GM18909 (cell line): ENCODE measurements at regions not wholly inside any gene's neighbourhood (a gene's known extent, or its start where the extent isn't known, plus 50 kb on each side); places are given as distances from the start of the nearest gene placed in this dataset.

Experiments
- ATAC-seq: cut with Tn5 transposase; IDR thresholded peaks from one replicate; pipeline ENCODE4 v1.9.1; 2021; ENCODE audit warnings: mild to moderate bottlenecking; ENCODE audit not compliant: unreplicated experiment, poor library complexity

- ATAC-seq, result no peak
Measured at GRCh38 chr6:18746727-18747126, 359.6 kb downstream of the RNF144B start.

GRCh38 chr6:18748314-18748713 is 361.2 kb downstream of the RNF144B start:
- ATAC-seq, result no peak

- ATAC-seq, result no peak
Measured at GRCh38 chr6:18752278-18753068, 365.3 kb downstream of the RNF144B start.

DNA sequence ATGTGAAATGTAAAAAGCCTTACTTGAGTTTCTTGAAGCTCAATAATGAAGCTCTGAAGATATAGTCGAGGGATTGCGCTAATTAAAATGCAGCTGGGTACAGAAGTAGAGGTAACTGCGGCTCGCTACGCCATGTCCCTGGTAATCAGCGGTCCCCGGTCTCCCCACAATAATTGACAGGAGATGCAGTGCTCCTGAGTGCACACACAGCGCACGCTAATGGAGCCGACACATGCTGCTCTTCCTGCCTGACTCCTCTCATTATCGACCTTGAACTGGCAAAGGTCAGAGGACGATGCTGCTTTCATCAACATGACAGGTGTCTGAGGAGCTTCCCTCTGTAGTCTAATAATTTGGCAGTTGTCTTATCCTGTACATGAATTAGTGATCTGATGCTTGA is 365.9 kb downstream of the RNF144B start:
- no peak for ATAC-seq

DNA sequence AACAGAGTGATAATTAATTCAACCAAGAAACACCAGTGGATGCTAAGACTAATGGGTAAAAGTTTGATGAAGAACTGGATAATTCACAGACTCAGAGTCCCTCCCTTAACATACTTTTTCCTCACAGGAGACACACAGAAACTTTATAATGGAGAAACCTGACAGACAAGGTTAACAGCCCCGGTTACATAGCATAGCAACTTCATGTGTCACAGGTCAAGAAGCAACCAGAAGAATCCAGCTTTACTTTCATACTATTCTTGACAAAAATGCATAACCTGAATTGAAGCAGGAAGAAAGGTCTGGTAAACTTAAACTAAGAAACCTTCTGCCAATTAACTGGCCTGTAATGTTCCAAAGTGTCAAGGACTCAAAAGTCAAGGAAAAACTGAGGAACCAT is 375.9 kb downstream of the RNF144B start:
- ATAC-seq, result no peak

GRCh38 chr6:18784794-18785193 is 397.6 kb downstream of the RNF144B start:
- ATAC-seq, result no peak

- no peak for ATAC-seq
Measured at GRCh38 chr6:18785810-18786490, 398.8 kb downstream of the RNF144B start.

DNA sequence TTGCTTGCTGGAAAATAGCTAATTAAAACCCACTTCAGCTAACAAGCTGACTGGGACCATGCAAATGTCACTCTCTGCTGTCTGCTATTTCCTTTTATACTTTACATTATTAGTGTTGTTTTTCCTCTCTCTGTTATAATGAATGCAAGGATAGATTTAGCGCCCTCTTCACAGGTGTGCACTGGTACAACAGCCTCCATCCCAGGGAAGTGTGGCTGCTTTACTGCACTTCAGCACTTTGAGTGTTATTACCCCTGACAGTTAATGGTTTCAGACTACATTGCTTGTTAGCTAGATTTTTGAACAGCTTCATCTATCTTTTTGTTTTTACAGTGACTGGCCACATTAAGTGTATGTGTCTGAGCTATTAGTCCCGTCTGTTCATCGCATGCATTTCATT is 405.7 kb downstream of the RNF144B start:
- no peak for ATAC-seq

DNA sequence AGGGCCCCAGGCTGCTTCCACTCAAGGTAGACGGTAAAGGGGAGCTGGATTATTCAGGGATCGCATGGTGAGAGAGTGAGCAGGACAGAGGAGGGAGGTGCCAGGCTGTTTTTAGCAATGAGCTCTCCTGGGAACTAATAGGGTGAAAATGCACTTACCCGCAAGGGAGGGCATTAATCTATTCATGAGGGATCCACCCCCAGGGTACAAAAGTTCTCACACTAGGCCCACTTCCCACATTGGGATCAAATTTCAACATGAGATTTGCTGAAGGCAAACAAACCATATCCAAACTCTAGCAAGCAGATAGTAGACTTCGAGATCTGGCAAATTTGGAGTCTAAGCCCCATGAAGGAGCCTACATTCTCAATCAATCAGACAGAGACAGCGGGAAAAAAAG is 408.6 kb downstream of the RNF144B start:
- no peak for ATAC-seq

- ATAC-seq, result no peak
Measured at GRCh38 chr6:18820725-18821124, 433.6 kb downstream of the RNF144B start.

DNA sequence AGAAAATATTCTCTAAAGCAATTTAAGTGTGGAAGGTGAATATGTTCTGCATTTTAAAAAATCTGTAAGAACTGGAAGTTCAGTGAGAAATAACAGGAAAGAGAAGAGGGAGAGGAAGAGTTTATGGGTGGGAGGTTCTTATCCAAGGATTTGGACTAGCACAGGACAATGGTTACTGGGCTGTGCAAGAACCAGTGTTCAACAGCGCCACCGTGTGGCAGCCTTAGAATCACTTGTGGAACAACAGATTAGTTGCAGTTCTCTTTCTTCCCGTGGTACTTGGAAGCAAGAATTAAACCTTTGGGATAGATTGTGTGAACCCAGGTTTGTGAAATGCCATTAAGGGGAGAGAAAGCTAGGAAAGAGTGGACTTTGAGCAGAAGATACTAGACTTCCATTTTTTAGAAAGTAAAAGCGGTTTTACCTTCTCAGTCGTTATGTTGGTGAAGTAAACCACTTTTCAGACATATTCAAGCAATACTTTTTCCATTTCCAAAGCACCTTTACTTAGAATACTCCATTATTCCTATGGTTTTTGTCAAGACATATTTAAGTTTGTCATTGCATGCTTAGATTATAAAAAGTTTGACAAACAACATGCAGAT is 436.7 kb downstream of the RNF144B start:
- no peak for ATAC-seq

GRCh38 chr6:18829272-18829870 is 442.2 kb downstream of the RNF144B start:
- no peak for ATAC-seq

GRCh38 chr6:18835976-18836375 is 448.8 kb downstream of the RNF144B start:
- ATAC-seq, result no peak

DNA sequence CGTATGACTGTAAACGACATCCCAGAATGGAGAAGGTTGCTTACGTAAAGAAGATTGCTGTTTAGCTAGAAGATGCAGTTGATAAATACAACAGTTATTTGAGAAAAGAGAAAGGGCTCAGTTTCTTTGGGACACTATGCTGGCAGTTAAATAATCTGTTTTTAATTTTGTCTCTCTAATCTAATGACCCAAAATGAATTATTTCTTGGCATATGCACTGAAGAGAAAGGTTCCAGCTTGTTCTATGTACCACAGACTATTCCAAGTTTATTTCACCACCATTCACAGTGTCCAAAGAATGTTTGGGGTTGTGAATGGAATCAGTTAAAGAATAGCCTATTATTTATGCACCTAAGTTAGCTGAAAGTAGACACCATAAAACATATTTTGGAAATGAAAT is 449.9 kb downstream of the RNF144B start:
- no peak for ATAC-seq

DNA sequence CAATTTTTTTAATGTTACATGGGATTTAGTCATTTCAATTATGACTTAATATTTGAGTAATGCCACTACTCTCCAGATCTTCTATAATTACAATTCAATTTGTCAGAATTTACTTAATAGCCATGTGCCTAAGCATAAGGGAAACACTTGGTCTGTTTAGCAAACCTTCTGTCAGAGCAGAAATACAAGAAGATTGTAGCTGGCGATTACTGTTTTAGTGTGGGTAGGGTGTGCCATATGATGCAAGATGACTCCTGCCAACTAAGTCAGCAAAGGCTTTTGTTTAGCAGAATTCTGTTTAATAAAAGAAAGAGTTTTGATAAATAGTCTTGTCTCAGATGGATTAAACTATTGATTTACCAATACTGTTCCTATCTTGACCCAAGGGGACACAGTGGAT is 455.4 kb downstream of the RNF144B start:
- ATAC-seq, result no peak

DNA sequence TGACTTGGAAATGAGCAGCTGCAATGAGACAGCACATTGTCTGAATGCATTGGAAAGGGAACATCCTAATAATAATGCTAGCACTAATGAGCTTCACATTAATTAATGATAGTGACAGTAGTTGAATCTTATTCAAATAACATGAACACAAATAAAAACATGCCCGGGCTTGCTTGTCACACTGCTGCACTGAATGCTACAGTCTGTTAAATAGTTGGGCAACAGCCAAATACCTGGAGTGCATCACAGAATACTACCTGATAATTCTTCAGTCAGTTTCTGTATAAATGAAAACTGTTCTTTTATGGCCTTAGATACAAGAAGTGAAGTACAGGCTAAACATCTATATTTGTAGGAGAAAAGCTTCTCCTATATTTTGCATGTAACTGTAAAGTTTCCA is 458.7 kb downstream of the RNF144B start:
- ATAC-seq, result no peak

- ATAC-seq, result no peak
Measured at GRCh38 chr6:18846327-18846726, 459.2 kb downstream of the RNF144B start.

- ATAC-seq, result no peak
Measured at GRCh38 chr6:18861204-18861603, 474.1 kb downstream of the RNF144B start.

- no peak for ATAC-seq
Measured at GRCh38 chr6:18883268-18883667, 496.1 kb downstream of the RNF144B start.

GRCh38 chr6:18883851-18884250 is 496.7 kb downstream of the RNF144B start:
- ATAC-seq, result no peak
